Activated effector memory CD4-positive, alpha-beta T cell treated with anti-CD3 and anti-CD28 coated beads, Interleukin-2, amount 50 U/mL, for 16 hours (primary cell): ENCODE measurements at regions not wholly inside any gene's neighbourhood (a gene's known extent, or its start where the extent isn't known, plus 50 kb on each side); places are given as distances from the start of the nearest gene placed in this dataset.
A peak's percentile ranks its signal among the peaks of the same experiment; 100 is the strongest.
"Not testable (repeated sequence)": the region's sequence is repeated elsewhere in the genome, so short reads cannot be mapped to it uniquely, and the experiment has no call there.

Experiments used
- DNase-seq: peaks from one replicate; pipeline ENCODE4 v3.0.0-alpha.2; 2020

- no peak for DNase-seq
Measured at GRCh38 chr13:111562716-111563115, 242.3 kb downstream of the TEX29 start.

DNA sequence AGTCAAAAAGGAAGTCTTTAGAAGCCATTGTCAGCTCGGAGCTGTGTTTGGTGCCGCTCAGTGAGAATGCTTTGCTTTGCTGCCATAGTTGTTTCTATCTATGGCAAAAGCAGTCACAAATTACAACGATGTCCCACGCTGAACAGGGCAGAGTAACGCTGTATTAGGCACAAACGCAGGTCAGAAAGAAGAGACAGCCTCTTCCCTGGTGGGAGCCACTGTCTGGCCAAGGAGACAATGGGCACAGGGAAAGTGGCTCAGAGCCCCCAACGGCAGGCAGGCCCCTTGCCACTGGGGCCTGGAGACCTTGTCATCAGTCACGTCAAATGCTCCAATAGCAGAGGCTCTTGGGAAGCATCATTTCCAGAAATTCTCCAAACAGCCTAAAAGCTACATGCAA is 244.2 kb downstream of the TEX29 start:
- no peak for DNase-seq

DNA sequence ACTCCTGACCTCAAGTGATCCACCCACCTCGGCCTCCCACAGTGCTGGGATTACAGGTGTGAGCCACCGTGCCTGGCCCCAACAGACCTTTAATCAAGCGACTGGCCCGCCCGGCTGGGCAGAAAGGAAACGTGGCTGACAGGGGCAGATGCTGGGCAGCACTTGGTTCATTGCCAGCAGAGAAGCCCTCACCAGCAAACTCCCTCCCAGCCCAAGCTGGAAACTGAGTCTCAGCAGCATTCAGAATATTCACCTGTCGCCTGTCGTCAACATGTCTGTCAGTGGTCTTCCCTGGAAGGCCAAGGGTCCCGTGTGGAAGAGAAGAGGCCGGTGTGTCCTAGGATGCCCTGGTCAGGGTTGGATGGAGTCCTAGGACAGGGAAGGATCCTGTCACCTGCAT is 245.0 kb downstream of the TEX29 start:
- DNase-seq, result no peak

GRCh38 chr13:111566567-111566966 is 246.1 kb downstream of the TEX29 start:
- DNase-seq, result no peak

DNA sequence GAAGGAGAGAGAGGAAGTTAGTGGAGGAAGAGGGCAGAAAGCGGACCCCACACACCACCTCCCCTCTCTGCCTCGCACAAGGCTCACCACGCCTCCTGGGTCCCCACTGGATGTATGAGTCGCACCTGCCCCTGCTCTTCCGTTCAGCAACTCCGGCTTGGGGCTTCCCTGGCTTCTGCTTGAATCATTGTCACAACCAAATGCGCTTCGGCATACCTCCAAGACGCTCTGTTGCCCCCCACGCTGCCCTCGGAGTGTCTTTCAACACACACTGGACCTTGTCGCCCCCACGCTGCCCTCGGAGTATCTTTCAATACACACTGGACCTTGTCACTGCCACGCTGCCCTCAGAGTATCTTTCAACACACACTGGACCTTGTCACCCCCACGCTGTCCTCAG is 247.2 kb downstream of the TEX29 start:
- DNase-seq, result no peak

- DNase-seq, result no peak
Measured at GRCh38 chr13:111568290-111568689, 247.8 kb downstream of the TEX29 start.

- DNase-seq, result no peak
Measured at GRCh38 chr13:111570911-111571310, 250.5 kb downstream of the TEX29 start.

DNA sequence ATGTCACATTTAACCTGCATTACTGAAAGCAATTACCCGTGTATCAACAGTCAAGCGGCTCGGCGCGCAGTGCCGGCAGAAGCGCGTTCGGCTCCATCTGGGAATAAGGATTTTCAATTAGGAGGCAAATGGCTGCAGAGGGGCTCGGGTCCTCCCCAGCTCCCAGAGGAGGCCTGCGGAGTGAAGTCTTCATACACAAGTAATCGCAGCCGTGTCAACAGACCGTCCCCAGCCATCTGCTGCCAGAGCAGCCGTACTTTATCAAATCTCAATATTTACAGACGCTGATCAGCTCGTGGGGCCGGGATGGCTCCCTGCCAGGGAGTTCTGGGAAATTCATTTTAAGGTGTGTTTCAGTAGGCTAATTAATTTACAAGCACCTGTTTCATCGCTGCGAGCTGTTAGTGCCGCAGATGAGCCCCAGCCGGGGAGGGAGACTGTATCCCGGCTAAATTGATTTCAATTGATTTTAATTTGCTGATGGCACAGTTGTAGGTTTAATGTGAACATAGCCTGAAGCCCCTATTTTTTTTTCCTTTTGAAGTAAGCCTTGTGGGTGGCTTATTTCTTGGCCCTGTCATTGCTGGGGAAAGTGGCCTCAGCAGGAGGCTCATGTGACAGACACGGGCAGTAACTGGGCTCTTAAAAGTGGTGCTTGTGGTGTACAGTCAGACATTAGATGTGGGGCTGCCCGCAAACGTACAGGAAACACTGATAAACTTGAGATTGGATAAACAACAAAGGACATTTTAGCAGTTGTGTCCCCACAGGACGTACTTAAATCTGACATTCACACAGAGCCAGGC is 252.7 kb downstream of the TEX29 start:
- DNase-seq, result no peak

DNA sequence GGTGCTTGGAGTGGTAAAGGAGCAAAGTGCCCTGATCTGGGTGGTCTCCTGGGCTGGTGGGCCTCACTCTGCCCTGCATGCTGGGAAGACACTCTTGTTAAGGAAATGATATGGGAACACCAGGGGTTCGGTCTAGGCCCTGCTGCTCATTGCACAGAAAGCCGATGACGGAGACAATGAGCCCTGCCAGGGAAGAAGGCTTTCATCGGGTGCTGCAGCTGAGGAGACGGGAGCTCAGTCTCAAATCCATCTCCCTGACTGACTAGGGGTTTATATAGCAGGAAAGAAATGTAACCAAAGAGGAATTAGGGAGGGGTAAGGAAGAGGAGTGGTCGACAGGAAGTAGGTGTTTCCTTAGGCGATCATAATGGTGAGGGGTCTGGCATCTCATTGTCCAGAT is 253.4 kb downstream of the TEX29 start:
- no peak for DNase-seq

GRCh38 chr13:111575276-111575675 is 254.8 kb downstream of the TEX29 start:
- no peak for DNase-seq

DNA sequence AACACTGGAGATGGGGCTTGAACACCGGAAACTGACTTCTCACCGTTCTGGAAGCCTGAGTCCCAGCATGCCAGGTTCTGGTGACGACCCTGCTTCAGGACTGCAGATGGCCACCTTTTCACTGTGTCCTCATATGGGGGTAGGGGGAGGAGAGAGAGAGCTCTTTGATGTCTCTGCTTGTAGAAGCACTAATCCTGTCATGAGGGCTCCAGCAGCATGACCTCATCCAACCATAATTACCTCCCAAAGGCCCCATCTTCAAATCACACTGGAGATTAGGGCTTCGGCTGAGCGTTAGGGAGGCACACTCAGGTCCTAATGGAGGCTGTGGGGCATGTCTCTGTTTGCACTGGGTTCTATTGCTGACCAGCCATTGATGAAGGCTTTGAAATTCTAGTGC is 255.3 kb downstream of the TEX29 start:
- no peak for DNase-seq

DNA sequence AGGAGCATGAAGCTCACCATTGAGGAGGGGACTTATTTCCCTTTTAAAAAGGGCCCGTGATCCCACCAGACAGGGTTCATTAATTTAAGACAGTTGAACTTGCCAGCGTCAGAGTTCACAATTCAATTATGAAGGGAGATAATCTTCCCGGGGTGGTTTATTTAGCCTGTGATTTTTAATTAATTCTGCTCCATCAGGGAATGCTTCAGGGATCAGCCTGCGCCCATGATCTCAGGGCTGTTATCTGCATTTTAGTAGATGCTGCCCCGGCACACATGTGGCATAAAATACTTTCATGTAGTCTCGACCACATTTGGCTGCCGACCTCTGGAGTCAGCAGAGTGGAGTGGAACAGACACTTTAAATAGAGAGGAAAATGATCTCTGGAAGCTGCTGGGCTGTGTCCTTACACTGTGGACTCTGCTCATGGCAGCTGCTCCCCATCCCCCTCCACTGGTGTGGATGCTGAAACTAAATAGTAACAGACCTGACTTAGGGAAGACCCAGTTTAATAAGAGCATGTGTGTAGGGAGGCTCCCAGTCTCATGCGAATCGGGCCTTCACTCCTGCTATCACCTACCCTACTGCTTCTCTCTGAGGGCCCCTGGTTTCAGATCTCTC is 256.9 kb downstream of the TEX29 start:
- peak; percentile 24 for DNase-seq

GRCh38 chr13:111577956-111578605 is 257.6 kb downstream of the TEX29 start:
- peak; percentile 47 for DNase-seq

DNA sequence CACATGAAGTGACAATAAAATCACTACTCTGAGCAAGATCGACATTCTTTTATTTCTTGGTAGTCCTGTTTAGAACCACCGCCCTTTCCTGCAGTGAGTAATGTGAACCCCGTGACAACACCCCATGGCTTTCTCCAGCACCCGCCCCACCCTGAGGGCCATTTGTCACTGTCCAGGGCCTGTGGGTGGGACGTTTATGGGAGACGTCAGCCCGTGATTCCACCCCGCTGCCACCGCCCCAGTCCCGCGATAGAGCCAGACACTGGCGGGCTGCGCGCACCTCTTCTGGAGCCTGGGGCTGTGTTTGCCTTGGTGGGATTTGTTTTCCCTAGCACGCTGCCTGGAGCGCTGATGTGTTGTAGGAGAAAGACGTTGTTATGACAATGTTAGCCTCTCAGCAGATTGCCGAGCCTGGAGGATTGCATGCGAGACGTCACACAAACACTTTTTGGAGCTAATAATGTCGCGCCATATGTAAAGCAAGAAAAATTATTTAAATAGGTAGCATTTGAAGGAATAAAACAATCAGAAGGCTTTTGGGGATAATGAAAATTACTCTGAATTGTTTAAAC is 263.7 kb downstream of the TEX29 start:
- DNase-seq, result no peak

- DNase-seq, result no peak
Measured at GRCh38 chr13:111584870-111585269, 264.4 kb downstream of the TEX29 start.

GRCh38 chr13:111586291-111586690 is 265.8 kb downstream of the TEX29 start:
- no peak for DNase-seq

- DNase-seq, result no peak
Measured at GRCh38 chr13:111587249-111587648, 266.8 kb downstream of the TEX29 start.

DNA sequence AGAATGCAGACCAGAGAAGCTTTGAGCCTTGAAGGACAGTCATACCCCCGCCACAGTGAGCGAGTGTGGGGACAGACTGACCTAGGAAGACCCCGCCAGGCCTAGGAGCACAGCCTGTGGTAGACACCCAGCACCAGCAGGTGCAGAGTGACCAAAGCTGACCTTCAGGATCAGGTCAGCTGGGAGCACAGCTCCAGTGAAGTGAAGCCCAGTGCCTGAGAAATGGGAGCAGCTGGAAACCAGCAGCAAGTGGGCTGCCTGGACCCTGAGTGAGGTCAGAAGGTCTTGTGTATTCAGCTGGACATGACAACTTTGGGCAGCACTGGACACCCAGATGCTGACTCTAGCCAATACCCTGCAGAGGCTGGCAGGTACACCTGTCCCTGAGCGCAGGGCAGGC is 268.9 kb downstream of the TEX29 start:
- no peak for DNase-seq

- DNase-seq, result no peak
Measured at GRCh38 chr13:111589992-111590391, 269.6 kb downstream of the TEX29 start.

- no peak for DNase-seq
Measured at GRCh38 chr13:111590796-111591195, 270.4 kb downstream of the TEX29 start.

DNA sequence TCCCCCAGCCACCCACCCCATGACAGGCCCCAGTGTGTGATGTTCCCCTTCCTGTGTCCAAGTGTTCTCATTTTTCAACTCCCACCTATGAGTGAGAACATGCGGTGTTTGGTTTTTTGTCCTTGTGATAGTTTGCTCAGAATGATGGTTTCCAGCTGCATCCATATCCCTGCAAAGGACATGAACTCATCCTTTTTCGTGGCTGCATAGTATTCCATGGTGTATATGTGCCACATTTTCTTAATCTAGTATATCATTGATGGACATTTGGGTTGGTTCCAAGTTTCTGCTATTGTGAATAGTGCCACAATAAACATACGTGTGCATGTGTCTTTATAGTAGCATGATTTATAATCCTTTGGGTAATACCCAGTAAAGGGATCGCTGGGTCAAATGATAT is 273.0 kb downstream of the TEX29 start:
- DNase-seq, result not testable (repeated sequence)

DNA sequence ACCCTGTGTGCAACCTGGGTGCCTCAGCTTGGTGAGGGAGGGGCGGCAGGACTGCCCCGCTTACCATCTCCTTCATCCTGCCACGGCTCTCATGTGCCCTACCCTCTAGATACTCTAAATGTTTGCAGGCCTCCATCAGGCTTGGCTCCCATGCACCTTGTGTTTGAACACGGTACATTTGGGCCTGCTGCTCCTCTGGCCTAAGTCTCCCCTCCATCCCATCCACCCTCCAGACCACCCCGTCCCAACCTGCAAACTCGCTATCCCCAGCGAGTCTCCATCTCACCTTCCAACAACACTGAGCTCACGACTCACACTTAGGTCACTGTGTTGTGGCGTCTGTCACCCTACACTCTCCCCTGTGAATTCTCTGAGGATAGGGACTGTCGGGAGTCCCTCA is 274.2 kb downstream of the TEX29 start:
- no peak for DNase-seq

- DNase-seq, result no peak
Measured at GRCh38 chr13:111595276-111595675, 274.8 kb downstream of the TEX29 start.

- no peak for DNase-seq
Measured at GRCh38 chr13:111595791-111596190, 275.3 kb downstream of the TEX29 start.
